CD4-positive, CD25-positive, alpha-beta regulatory T cell (primary cell): ENCODE measurements at regions not wholly inside any gene's neighbourhood (a gene's known extent, or its start where the extent isn't known, plus 50 kb on each side); places are given as distances from the start of the nearest gene placed in this dataset.
"Not testable (repeated sequence)": the region's sequence is repeated elsewhere in the genome, so short reads cannot be mapped to it uniquely, and the experiment has no call there.

ENCODE experiments used
- ATAC-seq, 2 donors: fragments of 150-1000 bp; cut with Tn5 transposase; one replicate each; pipeline ENCODE4 v1.10.0; 2021; ENCODE audit warnings: low read depth in 2 of 2, moderate number of reproducible peaks in 2 of 2, moderate library complexity in 1 of 2
- DNase-seq, 3 donors: peaks; one replicate each; pipeline versions ENCODE4 v3.0.0 to v3.0.0-alpha.2; 2012 to 2022; ENCODE audit warnings: mixed read lengths in 1 of 3
- H3K27ac ChIP-seq: one replicate; pipeline ENCODE4 v1.7.0; 2013; ENCODE audit warnings: mild to moderate bottlenecking, low read length; ENCODE audit not compliant: insufficient read depth, poor library complexity, severe bottlenecking
- H3K27me3 ChIP-seq: one replicate; pipeline ENCODE4 v1.7.0; 2013; ENCODE audit warnings: low read length; ENCODE audit not compliant: control insufficient read depth, insufficient read depth
- H3K36me3 ChIP-seq: one replicate; pipeline ENCODE4 v1.7.0; 2013; ENCODE audit warnings: mild to moderate bottlenecking, low read length, moderate library complexity; ENCODE audit not compliant: control insufficient read depth, insufficient read depth
- H3K4me1 ChIP-seq: 2 replicates; pipeline ENCODE4 v1.7.0; 2013; ENCODE audit warnings: mild to moderate bottlenecking, low read length; ENCODE audit not compliant: insufficient read depth, control insufficient read depth, poor library complexity, severe bottlenecking
- H3K4me3 ChIP-seq: one replicate; pipeline ENCODE4 v1.7.0; 2013; ENCODE audit warnings: low read depth, mild to moderate bottlenecking, low read length, moderate library complexity
- H3K9me3 ChIP-seq, 2 experiments: 1 replicate in 1 of 2; 2 replicates in 1 of 2; pipeline ENCODE4 v1.7.0; 2013; ENCODE audit warnings: low read length in 2 of 2, mild to moderate bottlenecking in 1 of 2, moderate library complexity in 1 of 2; ENCODE audit not compliant: control insufficient read depth in 2 of 2
- H3K27ac Mint-ChIP-seq, 3 donors: one replicate each; pipeline ENCODE4 v1.8.0; 2020 to 2022; ENCODE audit warnings: mild to moderate bottlenecking in 3 of 3, mixed read lengths in 3 of 3, moderate library complexity in 2 of 3
- H3K27me3 Mint-ChIP-seq: one replicate; pipeline ENCODE4 v1.8.0; 2022; ENCODE audit warnings: mild to moderate bottlenecking, mixed read lengths
- H3K36me3 Mint-ChIP-seq: one replicate; pipeline ENCODE4 v1.8.0; 2020; ENCODE audit warnings: mixed read lengths
- H3K4me1 Mint-ChIP-seq, 4 donors: one replicate each; pipeline ENCODE4 v1.8.0; 2020 to 2022; ENCODE audit warnings: mixed read lengths in 4 of 4, mild to moderate bottlenecking in 1 of 4
- H3K4me3 Mint-ChIP-seq, 4 donors: one replicate each; pipeline ENCODE4 v1.8.0; 2020 to 2022; ENCODE audit warnings: mild to moderate bottlenecking in 4 of 4, mixed read lengths in 4 of 4, moderate library complexity in 3 of 4
- H3K9me3 Mint-ChIP-seq, 7 donors: one replicate each; pipeline ENCODE4 v1.8.0; 2020 to 2022; ENCODE audit warnings: mixed read lengths in 7 of 7, mild to moderate bottlenecking in 3 of 7, moderate library complexity in 2 of 7

GRCh38 chr4:188439641-188440311 is 300.5 kb downstream of the TRIML1 start:
- Histone ChIP-seq H3K27me3 (no peaks in the 10 kb centered on the region), H3K27ac (no peak overlapping the region), H3K4me3 (no peak overlapping the region), H3K4me1 (no peaks in the 10 kb centered on the region), H3K36me3 (no peaks in the 10 kb centered on the region), H3K9me3 (no peaks in the 10 kb centered on the region)
- Mint-ChIP-seq H3K4me3 (no peak overlapping the region), H3K4me1 (no peaks in the 10 kb centered on the region), H3K27ac (no peak overlapping the region), H3K27me3 (peaks cover 4% of the 10 kb centered on the region), H3K36me3 (no peaks in the 10 kb centered on the region), H3K9me3 (peaks cover under 1 to 12% (median 4%) of the 10 kb centered on the region in 7 donors)
- no peak for ATAC-seq
- DNase-seq = no peak

DNA sequence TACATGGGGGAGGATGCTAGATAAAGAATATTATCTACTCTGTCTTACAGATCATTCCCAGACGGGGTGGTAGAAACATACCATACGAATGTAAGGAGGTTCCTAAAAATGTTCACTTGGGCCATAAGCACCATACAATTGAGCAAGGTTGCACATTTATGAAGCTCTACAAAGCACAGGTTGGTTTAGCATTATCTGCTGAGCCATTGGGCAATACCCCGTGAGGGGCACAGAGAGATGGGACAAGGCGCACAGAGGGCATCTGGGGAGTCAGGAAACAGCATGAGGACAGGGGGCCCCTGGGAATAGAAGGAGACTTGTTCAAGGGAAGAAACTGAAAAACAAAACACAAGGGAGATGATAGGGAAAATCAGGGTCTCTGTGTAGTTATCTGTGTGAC is 305.3 kb downstream of the TRIML1 start:
- DNase-seq (no peak), ATAC-seq (no peak)
- no peaks in the 10 kb centered on the region for H3K27me3 ChIP-seq
- H3K27me3 Mint-ChIP-seq = peaks cover 4% of the 10 kb centered on the region
- no peaks in the 10 kb centered on the region for H3K9me3 ChIP-seq
- no peaks in the 10 kb centered on the region for H3K36me3 Mint-ChIP-seq
- H3K4me1 ChIP-seq = no peaks in the 10 kb centered on the region
- H3K27ac ChIP-seq = no peak overlapping the region
- H3K4me3 ChIP-seq = no peak overlapping the region
- H3K9me3 Mint-ChIP-seq = peaks cover 0 to 9% (median under 1%) of the 10 kb centered on the region in 7 donors
- H3K4me3 Mint-ChIP-seq = no peak overlapping the region
- H3K36me3 ChIP-seq = no peaks in the 10 kb centered on the region
- no peaks in the 10 kb centered on the region for H3K4me1 Mint-ChIP-seq
- H3K27ac Mint-ChIP-seq = no peak overlapping the region

GRCh38 chr4:188448996-188449395 is 309.8 kb downstream of the TRIML1 start:
- H3K27ac ChIP-seq, H3K27me3 Mint-ChIP-seq, H3K36me3 Mint-ChIP-seq, H3K4me3 Mint-ChIP-seq, H3K36me3 ChIP-seq, H3K9me3 Mint-ChIP-seq, H3K4me1 Mint-ChIP-seq, H3K9me3 ChIP-seq, H3K4me3 ChIP-seq, DNase-seq, H3K27me3 ChIP-seq, H3K4me1 ChIP-seq, H3K27ac Mint-ChIP-seq, ATAC-seq: not testable (repeated sequence)

DNA sequence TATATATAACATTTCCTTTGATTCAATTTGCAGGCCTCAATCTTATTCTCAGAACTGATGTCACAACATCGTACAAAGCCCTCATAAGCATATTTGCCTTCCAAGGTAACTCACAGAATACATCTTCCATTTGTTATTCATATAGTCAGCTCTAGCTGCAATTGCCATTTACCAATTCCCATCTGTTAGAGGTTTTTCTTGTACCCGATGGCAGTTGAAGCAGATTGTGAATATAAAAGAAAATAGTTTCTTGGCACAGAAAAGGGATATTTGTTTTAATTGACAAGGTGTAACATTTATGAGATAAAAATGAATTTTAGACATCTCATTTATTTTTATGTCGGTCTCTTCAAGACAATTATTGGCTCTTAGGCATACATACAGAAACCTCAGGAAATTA is 311.3 kb downstream of the TRIML1 start:
- Mint-ChIP-seq H3K27ac (no peak overlapping the region), H3K4me3 (no peak overlapping the region), H3K36me3 (peaks cover 4% of the 10 kb centered on the region), H3K27me3 (no peaks in the 10 kb centered on the region), H3K9me3 (peaks cover 0 to 13% (median 5%) of the 10 kb centered on the region in 7 donors), H3K4me1 (no peaks in the 10 kb centered on the region)
- H3K27me3 ChIP-seq = no peaks in the 10 kb centered on the region
- no peaks in the 10 kb centered on the region for H3K36me3 ChIP-seq
- H3K4me3 ChIP-seq = no peak overlapping the region
- no peak overlapping the region for H3K27ac ChIP-seq
- no peak for DNase-seq
- H3K4me1 ChIP-seq = no peaks in the 10 kb centered on the region
- peaks cover 0 to 6% of the 10 kb centered on the region in 2 experiments for H3K9me3 ChIP-seq
- ATAC-seq = no peak

- H3K4me1 Mint-ChIP-seq = no peaks in the 10 kb centered on the region
- no peaks in the 10 kb centered on the region for H3K36me3 ChIP-seq
Measured at GRCh38 chr4:188452097-188452496, 312.9 kb downstream of the TRIML1 start.

GRCh38 chr4:188454575-188454974 is 315.3 kb downstream of the TRIML1 start:
- Histone ChIP-seq H3K27me3 (no peaks in the 10 kb centered on the region), H3K27ac (no peak overlapping the region), H3K4me3 (no peak overlapping the region), H3K36me3 (no peaks in the 10 kb centered on the region), H3K4me1 (no peaks in the 10 kb centered on the region), H3K9me3 (peaks cover 0 to 6% of the 10 kb centered on the region in 2 experiments)
- Mint-ChIP-seq H3K9me3 (peaks cover 2 to 28% (median 11%) of the 10 kb centered on the region in 7 donors), H3K27ac (no peak overlapping the region), H3K36me3 (peaks cover 4% of the 10 kb centered on the region), H3K27me3 (no peaks in the 10 kb centered on the region), H3K4me3 (no peak overlapping the region), H3K4me1 (no peaks in the 10 kb centered on the region)
- DNase-seq (no peak), ATAC-seq (no peak)

More at GRCh38 chr4:188452097-188452496, 312.9 kb downstream of the TRIML1 start:
- no peak overlapping the region for H3K27ac ChIP-seq
- H3K4me3 ChIP-seq = no peak overlapping the region
- no peak overlapping the region for H3K27ac Mint-ChIP-seq
- peaks cover 4% of the 10 kb centered on the region for H3K36me3 Mint-ChIP-seq
- H3K27me3 Mint-ChIP-seq = no peaks in the 10 kb centered on the region
- H3K9me3 ChIP-seq = peaks cover 0 to 6% of the 10 kb centered on the region in 2 experiments
- H3K27me3 ChIP-seq = no peaks in the 10 kb centered on the region
- no peak for DNase-seq
- H3K9me3 Mint-ChIP-seq = peaks cover 0 to 20% (median 5%) of the 10 kb centered on the region in 7 donors
- ATAC-seq = no peak
- no peak overlapping the region for H3K4me3 Mint-ChIP-seq
- H3K4me1 ChIP-seq = no peaks in the 10 kb centered on the region

GRCh38 chr4:188455062-188455752 is 316.0 kb downstream of the TRIML1 start:
- H3K4me3 Mint-ChIP-seq = no peak overlapping the region
- no peaks in the 10 kb centered on the region for H3K27me3 Mint-ChIP-seq
- no peak for ATAC-seq
- Histone ChIP-seq H3K4me1 (no peaks in the 10 kb centered on the region), H3K4me3 (no peak overlapping the region), H3K9me3 (peaks cover 0 to 6% of the 10 kb centered on the region in 2 experiments), H3K36me3 (no peaks in the 10 kb centered on the region), H3K27ac (no peak overlapping the region), H3K27me3 (no peaks in the 10 kb centered on the region)
- peaks cover 2 to 32% (median 11%) of the 10 kb centered on the region in 7 donors for H3K9me3 Mint-ChIP-seq
- H3K36me3 Mint-ChIP-seq = peaks cover 4% of the 10 kb centered on the region
- DNase-seq = no peak
- H3K4me1 Mint-ChIP-seq = no peaks in the 10 kb centered on the region
- H3K27ac Mint-ChIP-seq = no peak overlapping the region

GRCh38 chr4:188459381-188459780 is 320.1 kb downstream of the TRIML1 start:
- peaks cover 4% of the 10 kb centered on the region for H3K36me3 Mint-ChIP-seq
- no peaks in the 10 kb centered on the region for H3K27me3 ChIP-seq
- ATAC-seq (no peak), DNase-seq (no peak)
- no peaks in the 10 kb centered on the region for H3K4me1 ChIP-seq
- no peak overlapping the region for H3K27ac ChIP-seq
- H3K4me3 Mint-ChIP-seq = no peak overlapping the region
- H3K9me3 ChIP-seq = peaks cover 0 to 11% of the 10 kb centered on the region in 2 experiments
- H3K9me3 Mint-ChIP-seq = peaks cover 2 to 32% (median 17%) of the 10 kb centered on the region in 7 donors
- no peaks in the 10 kb centered on the region for H3K4me1 Mint-ChIP-seq
- H3K36me3 ChIP-seq = no peaks in the 10 kb centered on the region
- H3K27me3 Mint-ChIP-seq = no peaks in the 10 kb centered on the region
- no peak overlapping the region for H3K27ac Mint-ChIP-seq
- H3K4me3 ChIP-seq = no peak overlapping the region
